BLaER1 (cell line): ENCODE measurements at regions not wholly inside any gene's neighbourhood (a gene's known extent, or its start where the extent isn't known, plus 50 kb on each side); places are given as distances from the start of the nearest gene placed in this dataset.

Experiments
- H3K27ac ChIP-seq: shearing (Covaris generic); formaldehyde crosslinking; 2 replicates; pipeline ENCODE4 v1.8.1; 2022
- H3K27me3 ChIP-seq: shearing (Covaris generic); formaldehyde crosslinking; 2 replicates; pipeline ENCODE4 v1.8.1; 2022
- H3K36me3 ChIP-seq: shearing (Covaris generic); formaldehyde crosslinking; 2 replicates; pipeline ENCODE4 v1.8.1; 2022
- H3K4me1 ChIP-seq: shearing (Covaris generic); formaldehyde crosslinking; 2 replicates; pipeline ENCODE4 v1.8.1; 2022
- H3K4me2 ChIP-seq: shearing (Covaris generic); formaldehyde crosslinking; 2 replicates; pipeline ENCODE4 v1.8.1; 2022
- H3K4me3 ChIP-seq: shearing (Covaris generic); formaldehyde crosslinking; 2 replicates; pipeline ENCODE4 v1.8.1; 2022
- H3K9ac ChIP-seq: shearing (Covaris generic); formaldehyde crosslinking; 2 replicates; pipeline ENCODE4 v1.8.1; 2022
- H3K9me3 ChIP-seq: shearing (Covaris generic); formaldehyde crosslinking; 2 replicates; pipeline ENCODE4 v1.8.1; 2022
- H4K20me1 ChIP-seq: shearing (Covaris generic); formaldehyde crosslinking; 2 replicates; pipeline ENCODE4 v1.8.1; 2022
- Cebpa-rat ChIP-seq: shearing (Covaris generic); IDR thresholded peaks from 2 replicates; pipeline ENCODE4 v1.8.1; 2022

DNA sequence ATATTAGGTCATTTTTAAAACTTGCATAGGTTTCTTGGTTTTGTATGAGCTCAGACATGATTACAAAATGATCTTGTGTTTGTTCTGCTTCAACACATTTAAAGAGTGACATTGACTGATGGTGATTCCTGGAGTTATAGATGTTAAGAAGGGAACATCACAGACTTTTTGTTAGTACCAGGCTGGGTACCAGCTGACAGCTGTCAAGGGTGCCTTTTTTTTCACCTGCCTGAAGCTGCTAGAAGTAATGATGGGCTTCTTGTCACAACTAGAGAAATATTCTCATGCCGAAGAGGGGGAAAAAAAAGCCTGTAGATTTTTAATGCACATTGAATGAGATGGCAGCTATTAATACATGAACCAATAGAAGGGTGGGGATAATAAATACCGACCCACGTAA is 226.6 kb upstream of the TRAM1L1 start:
- no peaks in the 10 kb centered on the region for H3K27me3 ChIP-seq
- TF ChIP-seq Cebpa-rat = no peak
- no peak overlapping the region for H3K27ac ChIP-seq
- H3K36me3 ChIP-seq = no peaks in the 10 kb centered on the region
- H4K20me1 ChIP-seq = no peaks in the 10 kb centered on the region
- no peaks in the 10 kb centered on the region for H3K4me1 ChIP-seq
- no peak overlapping the region for H3K4me3 ChIP-seq
- no peaks in the 10 kb centered on the region for H3K9me3 ChIP-seq
- no peak overlapping the region for H3K4me2 ChIP-seq
- H3K9ac ChIP-seq = no peak overlapping the region

DNA sequence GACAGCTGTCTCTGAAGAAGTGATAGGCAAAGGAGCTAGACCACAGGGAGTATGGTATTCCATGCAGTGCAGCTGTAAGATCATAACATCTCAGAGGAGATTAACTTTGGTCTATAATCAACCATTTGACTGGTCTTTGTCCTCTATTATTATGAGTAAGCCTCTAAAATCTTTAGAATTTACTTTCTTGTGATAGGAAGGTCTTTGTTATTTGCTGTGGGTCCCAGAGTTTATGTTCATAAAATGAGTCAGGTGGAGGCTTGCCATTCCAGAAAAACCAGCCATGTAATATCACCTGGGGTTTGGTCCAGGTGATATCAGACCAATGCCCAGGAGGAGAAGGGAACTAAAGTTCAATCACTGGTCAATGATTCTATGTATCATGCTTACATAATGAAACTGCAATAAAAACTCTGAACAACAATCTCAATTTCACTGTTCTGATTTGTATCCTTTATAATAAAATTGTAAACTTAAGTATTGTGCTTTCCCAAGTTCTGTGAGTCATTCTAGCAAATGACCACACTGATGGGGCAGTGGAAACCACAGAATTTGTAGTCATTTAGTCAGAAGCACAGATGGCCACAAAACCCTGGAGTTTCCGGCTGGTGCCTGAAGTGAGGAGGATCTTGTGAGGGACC is 239.6 kb upstream of the TRAM1L1 start:
- no peak overlapping the region for H3K4me2 ChIP-seq
- no peaks in the 10 kb centered on the region for H3K9me3 ChIP-seq
- H3K4me3 ChIP-seq = no peak overlapping the region
- no peaks in the 10 kb centered on the region for H4K20me1 ChIP-seq
- H3K36me3 ChIP-seq = no peaks in the 10 kb centered on the region
- no peak for TF ChIP-seq Cebpa-rat
- no peaks in the 10 kb centered on the region for H3K27me3 ChIP-seq
- H3K27ac ChIP-seq = no peak overlapping the region
- H3K9ac ChIP-seq = no peak overlapping the region
- H3K4me1 ChIP-seq = no peaks in the 10 kb centered on the region

DNA sequence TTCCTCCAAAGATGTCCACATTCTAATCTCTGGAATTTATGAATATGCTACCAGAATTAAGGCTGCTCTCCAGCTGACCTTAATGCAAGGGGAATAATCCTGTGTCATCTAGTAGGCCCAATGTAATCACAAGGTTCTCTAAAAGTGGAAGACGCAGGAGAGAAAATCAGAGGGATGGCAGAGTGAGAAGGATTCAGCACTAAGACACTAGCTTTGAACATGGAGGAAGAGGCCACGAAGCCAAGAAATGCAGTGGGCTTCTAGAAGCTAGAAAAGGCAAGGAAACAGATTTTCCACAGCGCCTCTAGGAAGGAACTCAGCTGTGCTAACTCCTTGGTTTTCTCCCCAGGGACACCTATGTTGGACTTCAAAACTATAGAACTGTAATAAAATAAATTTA is 240.7 kb upstream of the TRAM1L1 start:
- no peaks in the 10 kb centered on the region for H3K4me1 ChIP-seq
- H3K4me2 ChIP-seq = no peak overlapping the region
- H3K9ac ChIP-seq = no peak overlapping the region
- H4K20me1 ChIP-seq = no peaks in the 10 kb centered on the region
- TF ChIP-seq Cebpa-rat = no peak
- H3K36me3 ChIP-seq = no peaks in the 10 kb centered on the region
- no peak overlapping the region for H3K27ac ChIP-seq
- H3K4me3 ChIP-seq = no peak overlapping the region
- no peaks in the 10 kb centered on the region for H3K27me3 ChIP-seq
- H3K9me3 ChIP-seq = no peaks in the 10 kb centered on the region

DNA sequence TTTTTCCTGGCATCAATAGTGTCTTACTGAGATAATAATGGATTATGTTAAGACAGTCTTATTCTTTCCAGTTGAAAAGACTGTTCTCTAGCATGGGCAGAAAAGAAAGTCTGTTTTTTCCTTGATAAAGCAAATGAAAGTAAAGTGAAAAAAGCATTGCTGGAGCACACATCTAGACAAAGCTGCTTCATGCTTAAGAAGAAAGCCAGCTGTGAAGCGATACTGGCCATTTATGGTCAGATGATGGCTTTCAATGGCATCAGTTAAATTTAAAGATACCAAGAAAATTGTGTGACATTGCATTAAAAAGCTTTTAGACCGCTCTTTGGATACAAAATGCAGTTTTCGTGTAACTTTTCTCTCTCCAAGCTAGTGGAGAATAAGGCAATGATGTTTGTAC is 242.1 kb upstream of the TRAM1L1 start:
- H3K27ac ChIP-seq = no peak overlapping the region
- no peaks in the 10 kb centered on the region for H3K9me3 ChIP-seq
- H3K4me1 ChIP-seq = no peaks in the 10 kb centered on the region
- no peaks in the 10 kb centered on the region for H4K20me1 ChIP-seq
- no peak overlapping the region for H3K4me3 ChIP-seq
- no peak overlapping the region for H3K9ac ChIP-seq
- no peaks in the 10 kb centered on the region for H3K36me3 ChIP-seq
- no peaks in the 10 kb centered on the region for H3K27me3 ChIP-seq
- no peak overlapping the region for H3K4me2 ChIP-seq
- TF ChIP-seq Cebpa-rat = no peak

DNA sequence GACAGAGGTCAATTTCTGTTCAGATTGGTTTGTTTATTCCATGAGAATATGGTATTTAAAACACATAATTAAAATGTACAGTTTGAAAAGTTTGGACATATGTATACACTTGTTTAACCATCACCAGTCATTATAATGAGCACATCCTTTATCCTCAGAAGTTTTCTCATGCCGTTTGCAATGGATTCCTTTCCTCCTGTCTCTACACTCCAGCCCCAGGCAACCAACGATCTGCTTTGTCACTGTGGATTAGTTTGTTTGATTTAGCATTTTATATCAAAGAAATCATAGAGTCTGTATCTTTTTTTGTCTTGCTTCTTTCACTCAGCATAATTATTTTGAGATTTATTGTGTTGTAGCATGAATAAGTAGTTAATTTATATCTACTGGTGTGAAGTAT is 243.0 kb upstream of the TRAM1L1 start:
- H3K9ac ChIP-seq = no peak overlapping the region
- no peak overlapping the region for H3K4me2 ChIP-seq

DNA sequence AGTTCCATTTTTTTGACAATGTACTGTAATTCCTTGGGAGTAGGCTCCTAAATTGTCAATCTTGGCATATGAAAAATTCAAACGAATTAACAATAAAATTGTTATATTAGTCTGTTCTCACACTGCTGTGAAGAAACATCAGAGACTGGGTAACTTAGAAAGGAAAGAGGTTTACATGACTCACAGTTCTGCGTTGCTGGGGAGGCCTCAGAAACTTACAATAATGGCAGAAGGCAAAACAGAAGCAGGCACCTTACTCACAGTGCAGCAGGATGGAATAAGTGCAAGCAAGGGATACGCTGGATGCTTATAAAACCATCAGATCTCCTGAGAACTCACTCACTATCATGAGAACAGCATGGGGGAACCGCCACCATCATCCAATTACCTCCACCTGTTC is 246.4 kb upstream of the TRAM1L1 start:
- no peaks in the 10 kb centered on the region for H3K4me1 ChIP-seq
- no peak overlapping the region for H3K4me2 ChIP-seq
- no peak overlapping the region for H3K4me3 ChIP-seq
- H3K9me3 ChIP-seq = no peaks in the 10 kb centered on the region
- H3K27me3 ChIP-seq = no peaks in the 10 kb centered on the region
- H3K36me3 ChIP-seq = no peaks in the 10 kb centered on the region
- no peak for TF ChIP-seq Cebpa-rat
- H4K20me1 ChIP-seq = no peaks in the 10 kb centered on the region
- H3K27ac ChIP-seq = no peak overlapping the region
- H3K9ac ChIP-seq = no peak overlapping the region

More for the DNA sequence above, 243.0 kb upstream of the TRAM1L1 start:
- no peak overlapping the region for H3K27ac ChIP-seq
- H3K36me3 ChIP-seq = no peaks in the 10 kb centered on the region
- no peaks in the 10 kb centered on the region for H3K9me3 ChIP-seq
- H3K4me1 ChIP-seq = no peaks in the 10 kb centered on the region
- no peaks in the 10 kb centered on the region for H3K27me3 ChIP-seq
- H3K4me3 ChIP-seq = no peak overlapping the region
- no peaks in the 10 kb centered on the region for H4K20me1 ChIP-seq
- no peak for TF ChIP-seq Cebpa-rat

DNA sequence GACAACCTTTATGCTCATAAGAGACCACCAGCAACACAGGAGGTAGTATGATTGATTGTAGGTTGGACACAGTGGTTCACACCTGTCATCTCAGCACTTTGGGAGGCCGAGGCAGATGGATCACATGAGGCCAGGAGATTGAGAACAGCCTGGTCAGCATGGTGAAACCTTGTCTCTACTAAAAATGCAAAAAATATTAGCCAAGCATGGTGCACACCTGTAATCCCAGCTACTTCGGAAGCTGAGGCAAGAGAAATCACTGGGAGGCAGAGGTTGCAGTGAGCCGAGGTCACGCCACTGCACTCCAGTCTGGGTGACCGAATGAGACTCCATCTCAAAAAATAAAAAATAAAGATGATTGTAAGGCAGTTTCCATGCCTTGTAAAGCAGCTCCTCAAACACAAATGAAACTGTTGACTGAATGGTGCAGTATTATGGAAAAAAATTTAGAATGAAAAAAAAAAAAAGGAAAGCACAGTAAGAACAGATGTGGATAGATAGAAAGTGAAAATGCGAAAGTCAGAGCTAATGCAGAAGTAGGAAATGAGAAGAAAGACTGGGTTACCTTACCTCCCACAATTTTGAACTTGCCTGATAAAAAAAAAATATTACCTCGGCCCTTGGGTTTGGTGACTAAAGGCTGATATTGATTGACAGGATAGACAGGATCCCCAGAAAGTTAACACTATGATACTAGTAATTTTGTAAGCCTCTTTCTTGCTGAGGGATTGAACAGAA is 249.2 kb upstream of the TRAM1L1 start:
- Histone ChIP-seq H3K9me3 (no peaks in the 10 kb centered on the region), H3K9ac (no peak overlapping the region), H3K4me2 (no peak overlapping the region), H3K27me3 (no peaks in the 10 kb centered on the region), H3K36me3 (no peaks in the 10 kb centered on the region), H3K27ac (no peak overlapping the region), H3K4me3 (no peak overlapping the region), H3K4me1 (no peaks in the 10 kb centered on the region), H4K20me1 (no peaks in the 10 kb centered on the region)
- no peak for TF ChIP-seq Cebpa-rat

DNA sequence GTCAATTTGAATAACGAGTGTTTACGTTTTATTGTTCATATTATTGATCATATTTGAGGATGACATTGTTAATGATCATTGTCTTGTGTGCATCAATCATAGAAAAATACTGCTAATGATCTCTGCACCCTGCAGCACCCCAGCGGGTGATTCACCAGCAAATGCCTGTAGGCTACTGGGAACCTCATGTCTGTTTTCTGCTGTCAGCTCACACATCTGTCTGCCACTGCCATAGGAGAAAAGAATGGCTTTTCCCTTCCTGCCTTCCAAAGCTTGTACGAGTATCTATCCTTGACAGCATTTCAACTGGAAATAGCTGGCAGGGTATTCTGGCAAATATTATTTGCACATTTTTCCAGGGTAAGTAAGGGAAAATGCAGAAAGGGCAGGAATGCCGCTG is 272.1 kb upstream of the TRAM1L1 start:
- Histone ChIP-seq H3K4me2 (no peak overlapping the region), H3K9ac (no peak overlapping the region), H3K27ac (no peak overlapping the region), H3K27me3 (no peaks in the 10 kb centered on the region), H3K36me3 (no peaks in the 10 kb centered on the region), H3K4me3 (no peak overlapping the region), H4K20me1 (no peaks in the 10 kb centered on the region), H3K9me3 (no peaks in the 10 kb centered on the region), H3K4me1 (no peaks in the 10 kb centered on the region)
- TF ChIP-seq Cebpa-rat = no peak

DNA sequence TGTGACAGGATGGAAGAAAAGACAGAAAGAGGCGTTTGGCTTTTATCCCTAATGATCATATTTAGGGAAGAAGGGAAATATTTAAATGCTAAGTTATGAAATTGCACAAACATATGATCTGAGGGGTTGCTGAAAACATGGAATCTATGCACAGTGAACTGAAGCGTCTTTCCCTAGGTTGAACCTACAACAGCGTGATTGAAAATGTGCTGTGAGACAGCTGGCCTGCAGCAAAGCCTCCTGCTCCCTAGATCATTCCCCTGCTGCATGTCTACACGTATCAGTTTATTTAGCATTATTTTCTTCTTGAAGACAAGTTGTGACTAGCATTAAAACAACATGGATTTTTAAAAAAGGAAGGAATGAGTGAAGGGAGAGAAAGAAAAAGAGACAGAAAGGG is 272.5 kb upstream of the TRAM1L1 start:
- TF ChIP-seq Cebpa-rat = no peak
- H3K4me3 ChIP-seq = no peak overlapping the region
- H3K4me1 ChIP-seq = no peaks in the 10 kb centered on the region
- H4K20me1 ChIP-seq = no peaks in the 10 kb centered on the region
- no peaks in the 10 kb centered on the region for H3K27me3 ChIP-seq
- no peak overlapping the region for H3K4me2 ChIP-seq
- H3K27ac ChIP-seq = no peak overlapping the region
- no peaks in the 10 kb centered on the region for H3K9me3 ChIP-seq
- no peak overlapping the region for H3K9ac ChIP-seq
- H3K36me3 ChIP-seq = no peaks in the 10 kb centered on the region

DNA sequence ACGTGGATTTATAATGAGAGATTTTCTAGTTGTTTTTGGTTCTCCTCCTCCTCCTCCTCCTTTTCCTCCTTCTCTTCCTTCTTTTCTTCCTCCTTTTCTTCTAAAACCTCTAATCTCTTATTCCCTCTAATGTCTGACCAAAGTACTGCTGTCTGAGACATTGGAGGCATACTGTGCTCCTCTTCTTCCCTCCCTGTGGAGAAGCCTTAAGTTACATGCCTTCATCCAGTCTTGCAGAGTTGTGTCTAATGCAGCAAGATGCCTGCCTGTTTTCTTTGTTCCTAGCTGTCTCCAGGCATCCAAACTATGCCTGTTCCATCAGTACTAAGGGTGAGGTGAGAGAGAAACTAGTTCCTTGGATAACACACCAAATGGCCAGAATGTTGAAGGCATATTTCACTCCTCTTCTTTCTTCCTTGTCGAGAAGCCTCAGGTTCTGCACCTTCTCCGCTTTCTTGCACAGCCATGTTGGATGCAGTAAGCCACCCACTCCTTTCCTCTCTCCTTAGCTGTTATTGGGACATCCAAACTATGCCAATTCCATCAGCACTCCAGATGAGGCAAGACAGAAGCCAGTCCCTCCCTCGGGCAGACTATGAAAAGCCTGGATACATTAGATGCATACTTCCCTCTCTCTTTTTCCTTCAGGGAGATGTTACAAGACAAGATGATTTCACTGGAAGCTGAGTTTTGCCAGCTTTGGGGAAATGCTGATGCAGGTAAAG is 285.7 kb upstream of the TRAM1L1 start:
- Histone ChIP-seq H3K27me3 (no peaks in the 10 kb centered on the region), H3K27ac (no peak overlapping the region), H3K4me2 (no peak overlapping the region), H3K4me3 (no peak overlapping the region), H3K36me3 (no peaks in the 10 kb centered on the region), H3K4me1 (no peaks in the 10 kb centered on the region), H4K20me1 (no peaks in the 10 kb centered on the region), H3K9ac (no peak overlapping the region), H3K9me3 (no peaks in the 10 kb centered on the region)
- no peak for TF ChIP-seq Cebpa-rat
